ENCODE measurements at regions not wholly inside any gene's neighbourhood (a gene's known extent, or its start where the extent isn't known, plus 50 kb on each side); places are given as distances from the start of the nearest gene placed in this dataset.

- WGBS, result 77% methylated on average over 2 of the region's 2 CpGs
These were observed 154.8 kb upstream of the WSCD1 start for GRCh38 chr17:5915337-5915736.

GRCh38 chr17:5919089-5919488, 151.1 kb upstream of the WSCD1 start:
- H3K9me3 ChIP-seq (ENCODE audit: control insufficient read depth in 4 of 4, low read length in 3 of 4), result no peaks in the 10 kb centered on the region
- DNase-seq (ENCODE audit: low spot score), result no peak
- H3K36me3 ChIP-seq (ENCODE audit: control insufficient read depth in 4 of 4, insufficient read depth in 3 of 4, low read depth in 1 of 4, low read length in 3 of 4), result no peaks in the 10 kb centered on the region
- 78% methylated on average over 4 of the region's 4 CpGs for WGBS
- no peaks in the 10 kb centered on the region for H3K4me1 ChIP-seq (ENCODE audit: control insufficient read depth in 4 of 4, insufficient read depth in 4 of 4, low read length in 3 of 4)
- H3K27ac ChIP-seq (ENCODE audit: low read depth in 1 of 2, low read length in 2 of 2), result no peak overlapping the region
- H3K4me3 ChIP-seq (ENCODE audit: low read depth in 1 of 3, low read length in 3 of 3), result no peak overlapping the region
- H3K9ac ChIP-seq (ENCODE audit: low read depth in 1 of 2, low read length in 2 of 2), result no peak overlapping the region
- TF ChIP-seq NR2F2 (IDR thresholded peaks at IDR 0.05) (no peak), RAD21 (IDR thresholded peaks at IDR 0.05) (no peak), GABPA (IDR thresholded peaks at IDR 0.05 in 1 of 2, conservative IDR thresholded peaks at IDR 0.05 in 1 of 2) (no peak), REST (IDR thresholded peaks at IDR 0.05) (no peak), FOXA1 (IDR thresholded peaks at IDR 0.05) (no peak), HNF4A (conservative IDR thresholded peaks at IDR 0.05) (no peak), HNF4G (IDR thresholded peaks at IDR 0.05) (no peak), MAX (IDR thresholded peaks at IDR 0.05) (no peak), JUND (IDR thresholded peaks at IDR 0.05) (no peak), RXRA (IDR thresholded peaks at IDR 0.05) (no peak)
- H3K27me3 ChIP-seq (ENCODE audit: control insufficient read depth in 4 of 4, insufficient read depth in 4 of 4, low read length in 3 of 4), result peaks cover 0 to 2% (median 0%) of the 10 kb centered on the region in 4 donors

More at GRCh38 chr17:5915337-5915736, 154.8 kb upstream of the WSCD1 start:
- H3K4me1 ChIP-seq (ENCODE audit: control insufficient read depth in 4 of 4, insufficient read depth in 4 of 4, low read length in 3 of 4), result no peaks in the 10 kb centered on the region
- TF ChIP-seq REST (IDR thresholded peaks at IDR 0.05), result no peak
- TF ChIP-seq SP1 (IDR thresholded peaks at IDR 0.05), result no peak
- no peak for TF ChIP-seq ZBTB33 (IDR thresholded peaks at IDR 0.05)
- TF ChIP-seq FOXA1 (IDR thresholded peaks at IDR 0.05), result no peak
- no peak for TF ChIP-seq ATF3 (IDR thresholded peaks at IDR 0.05)
- DNase-seq (ENCODE audit: low spot score), result no peak
- no peak overlapping the region for H3K9ac ChIP-seq (ENCODE audit: low read depth in 1 of 2, low read length in 2 of 2)
- H3K36me3 ChIP-seq (ENCODE audit: control insufficient read depth in 4 of 4, insufficient read depth in 3 of 4, low read depth in 1 of 4, low read length in 3 of 4), result no peaks in the 10 kb centered on the region
- no peak overlapping the region for H3K27ac ChIP-seq (ENCODE audit: low read depth in 1 of 2, low read length in 2 of 2)
- H3K9me3 ChIP-seq (ENCODE audit: control insufficient read depth in 4 of 4, low read length in 3 of 4), result no peaks in the 10 kb centered on the region
- no peak overlapping the region for H3K4me3 ChIP-seq (ENCODE audit: low read depth in 1 of 3, low read length in 3 of 3)
- peaks cover 0 to 2% (median 0%) of the 10 kb centered on the region in 4 donors for H3K27me3 ChIP-seq (ENCODE audit: control insufficient read depth in 4 of 4, insufficient read depth in 4 of 4, low read length in 3 of 4)
